HG02885 (cell line): ENCODE measurements at regions not wholly inside any gene's neighbourhood (a gene's known extent, or its start where the extent isn't known, plus 50 kb on each side); places are given as distances from the start of the nearest gene placed in this dataset.

Experiments used
- ATAC-seq: cut with Tn5 transposase; IDR thresholded peaks from one replicate; pipeline ENCODE4 v1.9.1; 2021; ENCODE audit warnings: mild to moderate bottlenecking; ENCODE audit not compliant: unreplicated experiment, poor library complexity

DNA sequence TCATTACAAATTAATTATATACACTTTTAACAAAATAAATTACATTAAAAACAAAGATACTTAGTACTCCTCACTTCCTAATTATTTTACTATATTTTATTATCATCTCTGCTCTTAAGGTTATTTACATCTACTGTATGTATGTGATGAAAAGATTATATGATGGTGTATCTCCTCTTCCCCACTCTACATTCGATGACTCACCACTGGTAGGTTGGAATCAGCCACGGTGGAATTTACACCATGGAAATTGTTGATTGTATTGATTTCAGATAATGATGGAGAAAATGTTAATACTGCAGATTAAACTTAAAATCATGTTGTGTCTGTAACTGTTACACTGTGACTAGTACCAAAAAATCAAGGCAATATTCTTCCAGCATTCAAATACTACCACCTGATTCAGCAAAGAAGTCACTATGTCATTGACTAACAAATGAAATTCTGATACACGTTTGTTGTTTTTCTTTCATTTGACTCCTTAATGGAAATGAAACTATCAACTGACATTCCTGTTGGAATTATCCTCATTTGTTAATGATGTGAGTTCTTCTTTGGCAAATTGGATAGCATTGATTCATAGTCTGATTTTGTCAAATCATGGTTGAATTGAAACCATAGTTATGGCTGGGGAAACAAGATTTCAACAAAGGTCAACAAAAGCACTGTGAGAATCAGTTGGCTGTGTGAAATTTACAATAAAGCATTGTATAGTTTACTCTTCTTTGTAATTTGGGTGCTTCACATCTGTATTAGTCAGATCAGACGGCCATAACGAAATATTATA lies 69.0 kb upstream of the NLK start:
- ATAC-seq = no peak

DNA sequence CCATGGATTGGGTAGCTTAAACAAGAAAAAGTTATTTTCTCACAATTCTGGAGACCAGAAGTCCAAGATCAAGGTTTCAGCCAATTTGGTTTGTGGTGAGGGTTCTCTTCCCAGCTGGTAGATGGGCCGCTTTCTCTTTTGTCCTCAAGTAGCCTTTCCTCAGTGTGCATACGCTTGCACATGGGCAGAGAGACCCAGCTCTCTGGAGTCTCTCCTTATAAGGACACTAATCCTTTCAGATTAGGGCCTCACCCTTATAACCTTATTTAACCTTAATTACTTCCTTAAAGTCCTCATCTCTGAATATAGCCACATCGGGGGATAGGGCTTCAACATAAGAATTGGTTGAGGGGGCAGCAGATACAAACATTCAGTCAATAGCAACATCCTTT lies 68.4 kb upstream of the NLK start:
- ATAC-seq = no peak

DNA sequence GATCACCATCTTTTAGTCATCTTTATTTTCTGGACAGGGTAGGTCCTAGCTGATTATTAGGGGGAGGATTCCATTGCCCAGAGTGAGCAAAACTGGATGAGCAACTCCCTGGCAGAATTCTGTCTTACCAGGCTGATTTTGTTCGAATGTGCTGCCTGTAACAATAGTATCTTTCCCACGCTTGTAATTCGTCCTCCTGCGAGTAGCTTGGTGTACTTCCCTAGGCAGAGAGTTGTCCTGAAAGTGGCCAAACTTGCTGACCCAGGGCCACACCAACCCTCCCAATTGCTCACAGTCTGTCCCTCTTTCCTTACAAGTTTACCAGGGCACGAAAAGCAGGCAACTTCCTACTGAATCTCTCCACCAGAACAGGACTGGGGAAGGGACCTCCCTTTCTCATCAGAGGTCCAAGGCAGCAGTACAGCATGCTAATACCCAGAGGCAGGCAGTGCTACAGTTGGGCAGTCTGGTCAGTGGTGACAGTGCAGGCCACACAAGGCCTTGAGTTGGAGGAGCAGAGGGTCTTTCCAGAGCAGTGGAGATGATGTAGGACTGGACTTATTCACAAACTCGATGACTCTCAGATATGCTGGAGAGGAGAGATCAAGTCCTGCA lies 67.8 kb upstream of the NLK start:
- ATAC-seq = no peak

DNA sequence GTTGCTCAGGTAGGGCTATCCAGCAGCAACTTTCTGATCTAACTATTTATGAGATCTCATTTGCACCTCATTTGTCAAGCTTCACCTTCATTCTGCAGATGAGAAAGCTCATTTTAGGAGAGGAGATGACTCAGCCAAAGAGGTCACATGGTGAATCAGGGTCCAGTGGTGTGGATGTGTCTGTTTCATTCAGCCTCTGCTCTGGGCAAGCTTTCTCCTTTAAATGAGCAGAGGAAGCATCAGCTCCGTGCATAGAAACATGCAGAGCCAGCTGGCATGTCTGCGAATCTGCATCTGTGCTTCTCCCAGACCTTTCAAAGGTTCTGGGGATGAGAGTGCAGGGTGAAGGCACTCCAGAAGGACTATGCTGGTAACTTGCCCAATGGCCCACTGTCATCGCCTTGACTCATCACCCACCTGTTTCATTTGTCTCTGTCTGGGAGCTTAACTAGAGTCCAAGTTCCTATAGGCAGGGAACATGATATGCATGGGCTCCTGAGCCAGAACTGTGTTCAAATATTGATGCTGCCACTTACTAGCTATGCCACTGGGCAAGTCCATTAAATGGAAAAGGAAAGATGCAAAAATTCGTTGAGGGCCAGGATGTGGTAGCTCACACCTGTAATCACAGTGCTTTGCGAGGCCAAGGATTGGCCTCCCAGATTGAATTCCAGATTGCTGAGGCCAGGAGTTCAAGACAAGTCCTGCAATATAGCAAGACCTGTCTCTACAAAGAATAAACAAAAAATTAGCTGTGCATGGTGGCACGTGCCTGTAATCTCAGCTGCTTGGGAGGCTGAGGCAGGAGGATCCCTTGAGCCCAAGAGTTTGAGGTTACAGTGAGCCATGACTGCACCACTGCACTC lies 67.1 kb upstream of the NLK start:
- no peak for ATAC-seq

DNA sequence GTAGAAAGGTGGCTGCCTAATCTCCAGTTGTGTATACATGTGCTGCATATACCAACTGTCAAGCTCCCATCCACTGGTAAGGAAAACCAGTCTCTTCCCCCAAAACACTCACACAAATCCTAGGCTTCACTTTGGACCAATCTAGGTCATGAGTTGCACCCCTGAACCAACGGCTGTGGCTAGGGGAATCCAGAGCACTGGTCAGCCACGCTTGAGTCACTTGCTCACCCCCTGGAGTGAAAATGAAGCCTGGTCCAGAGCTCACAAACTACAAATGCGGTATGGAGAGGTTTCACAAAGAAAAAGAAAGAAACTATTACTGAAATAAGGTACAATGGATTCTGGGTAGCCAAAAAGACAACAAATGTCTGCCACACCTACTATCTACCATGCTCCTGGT lies 66.1 kb upstream of the NLK start:
- ATAC-seq = no peak

DNA sequence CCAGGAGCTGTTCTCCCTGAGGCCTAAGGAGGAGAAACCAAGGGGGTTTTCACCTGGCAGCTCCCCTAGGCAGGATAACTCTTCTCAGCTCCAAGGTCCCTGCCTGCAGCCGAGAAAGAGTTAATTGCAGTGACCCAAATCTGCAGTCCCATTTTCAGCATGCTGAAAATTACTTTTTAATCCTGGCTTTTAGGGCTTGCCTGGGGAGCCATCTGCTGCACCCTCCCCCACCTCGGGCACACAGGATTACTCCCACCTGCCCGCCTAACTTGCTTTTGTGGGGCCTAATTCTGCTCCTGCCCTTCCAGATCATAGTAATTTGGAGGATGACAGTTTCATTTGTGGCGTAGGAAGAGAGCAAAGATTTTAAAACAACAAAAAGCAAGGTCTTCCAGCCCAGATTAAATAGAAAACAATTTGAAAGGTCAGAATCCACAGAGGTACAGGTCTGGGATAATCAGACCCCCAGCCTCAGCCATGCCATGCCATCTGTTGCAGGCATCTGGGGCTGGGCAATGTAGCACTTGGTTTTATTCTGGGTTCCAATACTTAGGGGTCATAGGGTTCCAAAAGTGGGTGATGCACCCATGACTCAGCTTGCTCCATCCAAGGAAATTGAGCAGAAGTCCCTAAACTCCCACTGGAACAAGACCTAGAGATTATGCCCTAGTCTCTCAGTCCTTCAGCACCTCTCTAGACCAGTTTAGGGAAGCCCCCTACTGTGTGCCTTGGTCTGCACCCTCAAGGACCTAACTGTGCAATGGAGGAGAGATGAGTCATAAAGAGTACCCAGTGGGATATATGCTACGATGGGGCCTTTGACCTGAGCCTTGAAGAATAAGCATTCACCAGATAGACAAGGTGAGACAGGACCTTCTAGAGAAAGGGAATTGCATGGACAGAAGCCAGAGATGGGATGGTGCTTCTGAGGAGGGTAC lies 64.5 kb upstream of the NLK start:
- ATAC-seq = no peak

DNA sequence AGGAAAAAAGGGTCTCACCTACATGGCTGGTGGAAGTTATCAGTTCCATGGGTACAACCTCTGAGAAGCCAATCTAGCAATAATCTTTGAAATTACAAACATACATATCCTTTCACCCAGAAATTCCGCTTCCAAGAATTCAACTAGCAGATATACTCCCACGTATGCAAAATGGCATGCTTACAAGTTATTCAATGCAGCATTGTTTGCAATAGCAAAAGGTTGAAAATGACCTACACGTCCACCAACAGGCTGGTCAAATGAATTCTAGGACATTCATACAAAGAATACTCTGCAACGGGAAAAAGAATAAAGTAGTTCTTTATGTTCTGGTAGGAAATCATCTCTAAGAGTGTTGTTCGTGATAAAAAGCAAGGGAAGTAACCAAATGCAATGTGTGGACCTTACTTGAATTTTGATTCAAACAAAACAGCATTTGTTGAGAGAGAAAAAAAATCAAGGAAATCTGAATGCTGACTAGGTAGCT lies 63.7 kb upstream of the NLK start:
- no peak for ATAC-seq

DNA sequence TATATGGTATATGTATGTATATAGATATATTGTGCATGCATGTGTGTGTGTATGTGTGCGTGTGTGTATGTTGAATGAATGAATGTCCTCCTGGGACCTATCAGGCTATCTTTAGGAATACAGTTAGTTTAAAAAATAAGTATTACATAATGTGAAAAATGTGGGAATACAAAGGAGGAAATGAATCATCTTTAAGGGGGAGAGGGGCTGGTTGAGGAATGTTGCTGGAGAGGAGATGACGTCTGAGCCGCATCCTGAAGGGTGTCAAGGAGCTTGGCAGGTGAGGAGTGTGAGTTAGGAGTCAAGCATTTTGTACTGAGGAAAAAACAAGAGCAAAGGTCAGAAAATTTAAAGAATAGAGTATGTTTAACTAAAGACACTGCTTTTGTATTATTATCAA lies 62.4 kb upstream of the NLK start:
- ATAC-seq = no peak

DNA sequence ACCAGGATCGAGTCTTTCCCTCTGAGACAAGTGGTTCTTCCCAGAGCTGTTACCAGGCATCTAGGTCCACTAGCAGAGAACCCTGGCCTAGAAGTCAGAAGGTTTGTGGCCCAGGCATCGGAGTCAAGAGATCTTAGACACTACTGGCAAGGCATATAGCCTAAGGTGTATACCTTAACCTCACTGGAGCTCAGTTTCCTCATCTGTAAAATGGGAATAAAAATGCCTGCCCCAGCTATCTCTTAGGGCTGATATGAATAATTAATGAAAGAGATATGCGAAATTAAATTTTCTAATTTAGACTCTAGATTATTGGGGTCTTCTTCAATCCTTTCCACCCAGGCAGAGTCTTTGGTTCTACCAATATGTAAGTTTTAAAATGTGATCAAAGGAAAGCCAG lies 60.5 kb upstream of the NLK start:
- no peak for ATAC-seq

DNA sequence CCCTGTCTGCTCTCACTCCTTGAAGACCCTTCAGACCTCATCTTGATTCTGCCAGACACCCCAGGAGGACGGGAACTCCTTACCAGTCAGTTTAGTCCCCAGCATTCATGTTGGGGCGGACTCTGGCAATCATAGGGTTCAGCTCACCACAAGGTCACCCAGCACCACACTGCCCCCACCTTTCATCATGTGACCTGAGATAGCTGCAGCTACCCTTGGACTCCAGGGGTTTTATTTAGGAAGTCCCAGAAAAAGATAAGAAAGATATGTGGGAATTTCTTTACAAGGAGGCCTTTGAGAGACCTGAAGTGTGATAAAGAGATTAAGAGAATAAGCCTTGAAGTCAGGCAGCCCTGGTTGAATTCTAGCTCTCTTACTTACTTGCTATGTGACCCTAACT lies 59.8 kb upstream of the NLK start:
- no peak for ATAC-seq

DNA sequence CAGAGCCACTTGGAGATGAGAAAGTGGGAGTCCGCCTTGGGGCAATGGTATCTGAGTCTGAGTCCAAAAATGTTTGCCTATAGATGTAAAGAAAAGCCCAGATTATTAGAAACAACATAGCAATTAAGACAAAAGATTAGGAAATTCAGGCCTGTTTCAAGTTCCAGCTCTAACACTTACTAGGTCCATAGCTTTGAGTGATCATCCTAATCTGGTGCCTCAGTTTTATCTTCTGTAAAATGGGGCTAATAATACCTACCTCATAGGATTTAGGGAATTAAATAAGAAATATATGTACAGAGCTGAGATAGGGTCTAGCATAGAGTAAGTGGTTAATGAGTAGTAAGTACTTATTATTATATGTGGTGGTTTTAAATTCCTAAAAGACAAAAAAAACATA lies 58.6 kb upstream of the NLK start:
- no peak for ATAC-seq

DNA sequence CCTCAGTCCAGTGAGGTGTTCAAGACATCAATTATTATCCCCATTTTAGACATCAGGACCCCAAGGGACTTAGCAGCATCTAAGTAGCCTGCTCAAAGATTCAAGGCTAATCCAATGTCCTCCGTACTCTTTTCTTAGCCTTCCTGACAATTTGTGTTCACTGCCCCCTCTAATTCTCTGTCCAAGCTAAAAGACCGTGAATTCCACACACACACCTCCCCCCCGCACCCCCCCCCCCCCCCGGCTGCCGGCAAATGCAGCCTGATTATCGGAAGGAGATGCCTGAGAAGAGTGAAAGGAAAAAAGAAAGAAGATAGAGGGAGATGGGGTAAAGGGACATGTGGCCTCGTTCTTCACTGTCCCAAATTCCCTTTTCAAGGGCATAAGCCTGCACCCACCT lies 58.1 kb upstream of the NLK start:
- no peak for ATAC-seq

DNA sequence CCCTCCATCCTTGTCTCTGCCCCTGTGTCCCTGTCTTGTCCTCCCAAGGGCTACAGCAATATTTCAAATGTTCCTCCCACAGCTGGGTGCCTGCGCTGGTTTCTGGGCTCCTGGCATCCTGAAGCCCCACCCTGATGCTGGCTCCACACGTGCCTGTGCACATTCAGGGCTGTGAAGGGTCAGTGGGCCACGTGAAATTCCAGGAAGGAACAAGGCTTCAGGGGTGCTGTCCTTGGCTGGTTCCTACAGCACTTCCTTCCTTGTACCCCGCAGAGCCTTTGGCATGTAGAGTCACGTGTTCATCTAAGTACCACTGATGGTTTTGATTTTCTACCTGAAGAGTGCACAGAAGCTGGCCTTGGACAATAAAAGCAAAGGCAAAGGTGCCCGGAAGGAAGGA lies 57.7 kb upstream of the NLK start:
- no peak for ATAC-seq

DNA sequence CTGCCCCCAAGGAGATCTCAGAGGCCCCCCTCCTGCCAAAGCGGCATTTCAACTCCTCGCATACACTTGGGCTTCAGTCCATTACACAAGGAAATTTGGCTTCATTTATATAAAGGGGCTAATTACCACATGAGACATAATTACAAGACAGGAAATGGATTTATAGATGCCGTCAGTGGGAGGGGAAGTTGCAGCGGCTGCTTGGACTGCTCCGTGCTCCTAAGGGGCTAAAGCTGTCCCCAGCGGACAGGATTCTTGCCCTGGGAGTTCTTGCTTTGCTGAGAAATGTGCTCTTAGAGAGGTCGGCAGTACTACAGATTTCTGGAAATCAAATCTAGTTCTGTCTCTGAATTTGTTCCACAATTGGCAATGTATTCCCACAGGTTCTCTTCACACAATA lies 57.2 kb upstream of the NLK start:
- ATAC-seq = peak; percentile 25

DNA sequence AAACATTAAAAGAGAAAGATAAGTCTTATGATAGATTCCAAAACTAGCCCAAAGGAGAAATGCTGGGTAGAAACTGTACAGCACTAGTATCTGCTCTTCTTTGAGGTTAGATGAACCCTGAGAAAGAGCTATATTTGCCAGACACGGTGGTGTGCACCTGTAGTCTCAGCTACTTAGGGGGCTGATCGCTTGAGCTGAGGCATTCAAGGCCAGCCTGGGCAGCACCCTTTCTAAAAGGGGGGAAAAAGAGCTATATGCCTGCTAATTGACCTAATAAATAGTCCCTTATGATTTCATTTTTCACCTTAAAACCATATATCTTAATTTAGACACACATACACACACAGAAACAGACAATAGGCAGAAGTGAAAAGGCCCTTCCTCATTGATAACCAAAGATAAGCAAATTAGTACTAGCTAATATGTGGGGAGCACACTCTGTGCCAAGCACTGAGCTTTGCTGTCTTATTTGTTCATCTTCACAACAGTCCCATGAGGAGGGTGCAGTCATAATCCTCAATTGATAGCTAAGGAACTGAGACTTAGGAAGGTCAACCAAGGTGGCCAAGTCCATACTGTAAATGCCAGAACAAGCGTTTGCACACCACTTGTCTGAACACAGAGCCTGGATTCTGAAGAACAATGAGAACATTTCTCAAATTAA lies 56.6 kb upstream of the NLK start:
- peak; percentile 64 for ATAC-seq

DNA sequence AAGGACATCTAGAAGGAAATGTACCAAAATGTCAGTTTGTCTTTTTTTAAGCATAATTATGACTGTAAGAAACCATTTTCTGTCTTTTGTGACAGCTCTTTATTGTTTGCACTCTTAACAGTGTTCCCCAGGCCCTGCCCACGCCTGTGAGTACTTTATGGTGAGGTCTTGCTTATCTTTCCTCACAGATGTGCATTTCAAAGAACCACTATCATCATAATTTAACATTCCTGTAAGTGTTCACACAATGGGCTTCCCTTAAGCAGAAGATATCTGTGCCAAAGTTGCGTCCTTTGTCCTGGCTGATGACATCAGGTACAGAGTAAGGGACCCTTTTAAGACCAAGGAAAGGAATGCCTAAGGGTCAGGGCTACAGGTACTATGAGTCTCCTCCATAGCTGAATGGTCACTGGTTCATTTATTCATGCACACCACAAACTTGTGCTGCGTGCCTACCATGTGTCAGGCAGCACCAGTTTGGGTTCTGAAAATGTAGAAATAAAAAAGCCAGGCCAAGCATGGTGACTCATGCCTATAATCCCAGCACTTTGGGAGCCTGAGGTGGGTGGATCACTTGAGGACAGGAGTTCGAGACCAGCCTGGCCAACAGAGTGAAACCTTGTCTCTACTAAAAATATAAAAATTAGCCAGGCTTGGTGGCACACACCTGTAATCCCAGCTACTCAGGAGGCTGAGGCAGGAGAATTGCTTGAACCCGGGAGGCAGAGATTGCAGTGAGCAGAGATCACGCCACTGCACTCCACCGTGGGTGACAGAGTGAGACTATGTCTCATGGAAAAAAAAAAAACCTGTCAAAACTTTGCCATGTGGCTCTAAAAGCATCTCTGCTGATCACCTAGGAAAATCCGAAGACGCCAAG lies 55.4 kb upstream of the NLK start:
- no peak for ATAC-seq

DNA sequence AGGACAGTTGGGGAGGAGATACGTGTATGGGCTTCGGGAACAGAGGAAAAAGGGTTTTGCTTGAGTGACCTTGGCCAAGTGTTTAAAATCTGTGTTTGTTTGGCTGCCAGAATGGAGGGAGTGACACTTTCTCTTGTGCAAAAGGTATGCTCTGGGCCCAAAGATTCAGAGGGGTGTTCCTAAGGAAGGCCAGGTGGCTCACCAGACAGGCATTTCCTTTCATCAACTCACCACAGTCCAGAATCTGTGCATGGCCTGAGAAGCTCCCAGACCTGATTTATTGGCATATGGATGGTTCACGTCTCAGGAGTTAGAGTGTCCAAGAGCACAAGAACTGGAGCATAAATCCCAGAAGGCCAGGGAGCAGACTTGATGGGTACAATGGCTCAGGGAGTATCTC lies 53.4 kb upstream of the NLK start:
- no peak for ATAC-seq

DNA sequence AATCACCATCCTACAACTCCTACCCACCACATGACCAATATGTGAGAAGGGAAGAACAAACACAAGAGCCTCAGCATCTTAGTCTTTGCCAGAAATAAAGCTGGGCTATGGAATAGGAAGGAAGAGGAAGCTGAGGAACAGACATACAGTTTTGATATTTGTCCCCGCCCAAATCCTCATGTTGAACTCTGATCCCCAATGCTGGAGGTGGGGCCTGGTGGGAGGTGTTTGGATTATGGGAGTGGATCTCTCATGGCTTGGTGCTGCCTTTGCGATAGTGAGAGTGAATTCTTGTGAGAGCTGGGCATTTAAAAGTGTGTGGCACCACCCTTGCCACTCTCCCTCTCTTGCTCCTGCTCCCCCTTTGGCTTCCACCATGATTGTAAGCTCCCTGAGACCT lies 52.4 kb upstream of the NLK start:
- no peak for ATAC-seq

DNA sequence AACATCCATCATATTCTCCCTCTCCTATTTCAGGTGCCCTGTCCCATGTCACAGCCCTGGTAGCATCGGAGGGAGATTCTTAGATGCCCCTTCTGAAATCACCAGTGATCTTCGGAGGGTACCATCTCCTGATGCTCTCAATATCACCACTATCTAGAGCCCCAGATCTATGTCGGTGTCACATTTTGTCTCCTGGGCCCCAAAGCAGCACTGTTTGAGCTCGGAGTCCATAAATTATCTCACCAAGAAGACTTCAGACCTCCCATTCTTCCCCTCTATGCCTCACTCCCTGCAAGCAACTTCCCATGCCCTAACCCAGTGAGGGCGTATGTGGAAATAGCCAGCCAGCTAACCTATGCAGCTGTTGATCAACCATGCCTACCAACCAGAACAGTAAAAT lies 51.5 kb upstream of the NLK start:
- ATAC-seq = no peak
